Esophagus squamous epithelium (tissue), 5 donors: ENCODE measurements at regions not wholly inside any gene's neighbourhood (a gene's known extent, or its start where the extent isn't known, plus 50 kb on each side); places are given as distances from the start of the nearest gene placed in this dataset.

ENCODE experiments used
- DNase-seq: peaks from one replicate; lab custom pipeline; 2025; lab: John Stamatoyannopoulos, UW
- H3K27ac ChIP-seq, 4 donors: fragments of 200-600 bp; sonication (generic); one replicate each; pipeline ENCODE4 v1.5.1; 2016 to 2019; ENCODE audit warnings: mild to moderate bottlenecking in 1 of 4
- H3K27me3 ChIP-seq, 4 donors: fragments of 200-600 bp; sonication (generic); 1 replicate in 3 of 4; 2 replicates in 1 of 4; pipeline versions ENCODE4 v1.5.1 to v1.6.0; 2017 to 2021; ENCODE audit warnings: antibody characterized with exemption in 1 of 4
- H3K36me3 ChIP-seq, 3 donors: fragments of 200-600 bp; sonication (generic); one replicate each; pipeline ENCODE4 v1.5.1; 2016 to 2019
- H3K4me1 ChIP-seq, 3 donors: fragments of 200-600 bp; sonication (generic); one replicate each; pipeline ENCODE4 v1.5.1; 2017 to 2019
- H3K4me3 ChIP-seq, 4 donors: fragments of 200-600 bp; sonication (generic); 1 replicate in 3 of 4; 2 replicates in 1 of 4; pipeline ENCODE4 v1.5.1; 2016 to 2019; ENCODE audit warnings: mild to moderate bottlenecking in 2 of 4, moderate library complexity in 1 of 4
- H3K9me3 ChIP-seq, 3 donors: fragments of 200-600 bp; sonication (generic); one replicate each; pipeline ENCODE4 v1.5.1; 2016 to 2019
- POLR2A ChIP-seq, 4 donors: fragments of 450-650 bp; IDR thresholded peaks; one replicate each; pipeline ENCODE4 v1.6.1; 2017; ENCODE audit warnings: antibody characterized with exemption in 4 of 4, mild to moderate bottlenecking in 4 of 4, moderate library complexity in 3 of 4
- WGBS, 2 donors: methylation state at CpG; one replicate each; pipeline ENCODE4 v1.1.5; 2018; 5-methylcytosine and 5-hydroxymethylcytosine counted together
- intact Hi-C: fragments of 100-400 bp; cut with DNase I; formaldehyde crosslinking; loops from one replicate; pipeline ENCODE4 v1.15.0; 2022
- TF ChIP-seq, protein P1 (sequence below), 6 experiments: fragments of 450-650 bp in 4 of 6; fragments of 200-600 bp in 2 of 6; sonication (generic) in 2 of 6; IDR thresholded peaks; one replicate each; pipeline ENCODE4 v1.5.1; 2016 to 2019; ENCODE audit warnings: antibody characterized with exemption in 6 of 6, mild to moderate bottlenecking in 4 of 6, moderate library complexity in 4 of 6
- donor health status: DM: yes; HTN: yes; CAD: no.

DNA sequence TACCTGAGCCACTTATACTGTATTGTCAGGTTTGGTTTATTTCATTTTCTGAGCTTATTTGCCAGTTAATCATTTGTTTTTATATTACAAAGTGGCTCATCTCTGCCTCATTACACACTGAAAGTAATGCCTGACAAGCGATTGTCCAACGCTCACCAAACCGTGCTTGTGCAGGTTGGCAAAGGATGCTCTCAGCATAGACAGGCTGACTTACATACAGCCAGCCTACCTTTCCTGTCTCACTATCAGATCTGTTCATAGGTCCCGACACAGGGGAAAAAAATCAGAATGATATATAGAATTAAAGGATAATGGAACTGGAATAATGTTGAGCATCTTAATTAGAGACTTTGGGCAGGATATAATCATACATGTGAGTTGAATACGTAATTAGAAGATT lies 739.7 kb upstream of the RIOK2 start:
- no peak for TF ChIP-seq POLR2A (IDR thresholded peaks at IDR 0.05)
- TF ChIP-seq, protein P1, sequence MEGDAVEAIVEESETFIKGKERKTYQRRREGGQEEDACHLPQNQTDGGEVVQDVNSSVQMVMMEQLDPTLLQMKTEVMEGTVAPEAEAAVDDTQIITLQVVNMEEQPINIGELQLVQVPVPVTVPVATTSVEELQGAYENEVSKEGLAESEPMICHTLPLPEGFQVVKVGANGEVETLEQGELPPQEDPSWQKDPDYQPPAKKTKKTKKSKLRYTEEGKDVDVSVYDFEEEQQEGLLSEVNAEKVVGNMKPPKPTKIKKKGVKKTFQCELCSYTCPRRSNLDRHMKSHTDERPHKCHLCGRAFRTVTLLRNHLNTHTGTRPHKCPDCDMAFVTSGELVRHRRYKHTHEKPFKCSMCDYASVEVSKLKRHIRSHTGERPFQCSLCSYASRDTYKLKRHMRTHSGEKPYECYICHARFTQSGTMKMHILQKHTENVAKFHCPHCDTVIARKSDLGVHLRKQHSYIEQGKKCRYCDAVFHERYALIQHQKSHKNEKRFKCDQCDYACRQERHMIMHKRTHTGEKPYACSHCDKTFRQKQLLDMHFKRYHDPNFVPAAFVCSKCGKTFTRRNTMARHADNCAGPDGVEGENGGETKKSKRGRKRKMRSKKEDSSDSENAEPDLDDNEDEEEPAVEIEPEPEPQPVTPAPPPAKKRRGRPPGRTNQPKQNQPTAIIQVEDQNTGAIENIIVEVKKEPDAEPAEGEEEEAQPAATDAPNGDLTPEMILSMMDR (IDR thresholded peaks at IDR 0.05): no peak
- no peak for DNase-seq
- Histone ChIP-seq H3K27me3 (no peaks in the 10 kb centered on the region), H3K27ac (no peak overlapping the region), H3K36me3 (no peaks in the 10 kb centered on the region), H3K4me3 (no peak overlapping the region), H3K9me3 (no peaks in the 10 kb centered on the region), H3K4me1 (no peaks in the 10 kb centered on the region)
- intact Hi-C loops: no loop called here
- 90 to 93% methylated on average over 5 of the region's 5 CpGs for WGBS, 2 donors

DNA sequence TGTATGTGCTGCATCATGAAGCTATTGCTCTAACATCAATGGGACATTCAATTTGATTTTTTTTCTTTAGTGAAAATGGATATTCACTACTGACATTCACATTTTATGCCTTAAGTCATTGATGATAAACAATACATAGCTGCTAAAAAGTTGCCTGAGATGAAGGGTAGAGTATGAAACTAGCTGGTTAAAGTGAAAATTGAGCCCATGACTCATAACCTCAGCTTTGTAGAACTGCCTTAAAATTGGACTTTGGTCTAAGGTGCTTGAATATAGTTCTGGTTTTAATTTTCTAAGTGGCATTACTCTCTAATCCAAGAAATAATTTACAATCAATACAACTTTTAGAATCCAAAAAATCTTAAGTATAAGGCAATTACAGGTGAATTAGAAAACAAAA lies 740.4 kb upstream of the RIOK2 start:
- no peak for DNase-seq
- intact Hi-C loops: no loop called here
- Histone ChIP-seq H3K4me1 (no peaks in the 10 kb centered on the region), H3K9me3 (no peaks in the 10 kb centered on the region), H3K4me3 (no peak overlapping the region), H3K27ac (no peak overlapping the region), H3K27me3 (no peaks in the 10 kb centered on the region), H3K36me3 (no peaks in the 10 kb centered on the region)
- no peak for TF ChIP-seq POLR2A (IDR thresholded peaks at IDR 0.05)
- TF ChIP-seq, protein P1 (IDR thresholded peaks at IDR 0.05): no peak

DNA sequence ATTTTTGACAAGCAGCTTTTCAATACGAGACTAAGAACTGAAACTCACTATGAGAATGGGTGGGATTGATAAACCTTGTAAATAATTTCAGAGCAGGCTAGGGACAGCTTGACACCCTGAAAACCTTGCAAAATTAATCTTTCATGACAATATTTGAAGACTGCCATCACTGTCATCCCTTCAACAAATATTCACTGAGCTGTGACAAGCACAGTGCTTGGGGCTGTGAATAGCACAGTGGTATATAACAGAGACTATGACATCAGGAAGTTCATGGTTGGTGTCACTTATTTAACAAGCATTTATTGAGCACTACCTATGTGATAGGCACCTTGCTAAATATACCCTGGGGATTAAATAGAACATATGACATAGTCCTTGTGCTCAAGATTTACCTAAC lies 741.0 kb upstream of the RIOK2 start:
- Histone ChIP-seq H3K4me3 (no peak overlapping the region), H3K4me1 (no peaks in the 10 kb centered on the region), H3K36me3 (no peaks in the 10 kb centered on the region), H3K27ac (no peak overlapping the region), H3K9me3 (no peaks in the 10 kb centered on the region), H3K27me3 (no peaks in the 10 kb centered on the region)
- intact Hi-C loops: no loop called here
- WGBS, 2 donors: 74 to 89% methylated on average over 1 of the region's 1 CpG
- no peak for TF ChIP-seq POLR2A (IDR thresholded peaks at IDR 0.05)
- TF ChIP-seq, protein P1 (IDR thresholded peaks at IDR 0.05): no peak
- no peak for DNase-seq

DNA sequence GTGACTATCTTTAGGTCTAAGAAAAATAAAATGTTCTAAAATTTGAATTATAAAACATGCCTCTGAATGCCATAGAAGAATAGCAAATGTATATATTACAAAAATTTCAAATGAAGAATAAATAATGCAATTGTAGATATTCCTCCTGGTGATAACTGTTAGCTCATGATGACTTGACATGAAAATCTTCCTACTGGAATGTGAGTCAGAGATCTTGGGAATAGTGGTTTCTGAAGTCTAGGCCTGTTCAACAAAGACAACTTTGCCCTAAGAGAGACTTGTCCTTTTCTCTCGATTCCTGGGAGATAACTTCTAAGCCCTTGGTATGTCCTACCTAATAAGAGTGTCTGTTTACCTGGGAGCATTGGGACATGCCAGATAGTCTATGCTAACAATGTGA lies 746.3 kb upstream of the RIOK2 start:
- Histone ChIP-seq H3K36me3 (no peaks in the 10 kb centered on the region), H3K9me3 (no peaks in the 10 kb centered on the region), H3K27ac (no peak overlapping the region), H3K27me3 (no peaks in the 10 kb centered on the region), H3K4me1 (no peaks in the 10 kb centered on the region), H3K4me3 (no peak overlapping the region)
- DNase-seq: no peak
- no peak for TF ChIP-seq POLR2A (IDR thresholded peaks at IDR 0.05)
- TF ChIP-seq, protein P1 (IDR thresholded peaks at IDR 0.05): no peak
- 85 to 100% methylated on average over 1 of the region's 1 CpG for WGBS, 2 donors
- intact Hi-C loops: no loop called here

DNA sequence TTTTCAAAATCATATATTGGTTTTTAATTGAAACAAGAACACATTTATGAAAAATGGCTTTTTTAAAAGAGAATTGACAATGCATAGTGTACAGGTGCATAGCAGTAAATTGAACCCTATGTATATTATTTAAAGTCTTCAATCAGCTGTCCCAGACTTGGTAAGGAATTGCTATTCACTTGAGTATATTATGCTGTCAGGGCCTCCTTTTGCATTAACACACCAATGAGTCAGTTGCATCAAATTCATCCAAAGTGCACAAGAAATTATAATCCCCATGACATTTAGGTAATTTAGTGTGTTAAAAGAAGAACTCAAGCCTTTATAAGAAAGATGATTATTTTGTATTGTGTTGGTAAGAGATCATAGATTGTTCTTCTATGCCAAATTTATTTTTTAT lies 748.8 kb upstream of the RIOK2 start:
- Histone ChIP-seq H3K36me3 (no peaks in the 10 kb centered on the region), H3K4me1 (no peaks in the 10 kb centered on the region), H3K27me3 (no peaks in the 10 kb centered on the region), H3K4me3 (no peak overlapping the region), H3K27ac (no peak overlapping the region), H3K9me3 (no peaks in the 10 kb centered on the region)
- no peak for TF ChIP-seq POLR2A (IDR thresholded peaks at IDR 0.05)
- TF ChIP-seq, protein P1 (IDR thresholded peaks at IDR 0.05): no peak
- intact Hi-C loops: no loop called here
- DNase-seq: no peak
